ENCODE measurements at regions not wholly inside any gene's neighbourhood (a gene's known extent, or its start where the extent isn't known, plus 50 kb on each side); places are given as distances from the start of the nearest gene placed in this dataset.

DNA sequence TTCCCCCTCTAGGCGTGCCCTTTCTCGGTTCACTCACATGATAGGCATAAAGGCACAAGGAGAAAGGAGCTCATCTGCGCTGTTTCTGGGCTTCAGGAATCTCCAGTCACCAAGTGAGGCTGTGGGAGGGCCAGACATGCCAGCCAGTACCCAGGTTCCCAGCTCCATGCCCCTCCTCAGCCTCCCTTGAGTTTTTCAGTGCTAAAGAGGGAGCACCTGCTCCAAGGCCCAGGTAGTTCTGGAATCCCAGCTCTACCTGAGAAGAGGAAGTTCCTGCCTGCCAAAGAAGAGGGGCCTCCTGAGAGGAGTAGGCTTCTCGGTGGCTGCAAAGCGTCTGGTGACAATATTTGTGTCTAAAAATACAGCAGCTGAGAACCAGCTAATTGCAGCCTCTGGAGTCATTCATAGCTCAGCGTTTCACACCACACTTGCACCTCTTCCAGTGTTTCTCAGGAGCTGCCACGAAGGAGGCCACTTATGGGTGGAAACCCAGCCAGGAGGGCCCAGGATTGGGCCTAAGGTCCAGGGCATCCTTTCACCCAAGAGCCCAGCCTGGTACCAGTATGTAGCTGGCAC, 197.4 kb downstream of the TRIM29 start:
- TF ChIP-seq, protein P1, sequence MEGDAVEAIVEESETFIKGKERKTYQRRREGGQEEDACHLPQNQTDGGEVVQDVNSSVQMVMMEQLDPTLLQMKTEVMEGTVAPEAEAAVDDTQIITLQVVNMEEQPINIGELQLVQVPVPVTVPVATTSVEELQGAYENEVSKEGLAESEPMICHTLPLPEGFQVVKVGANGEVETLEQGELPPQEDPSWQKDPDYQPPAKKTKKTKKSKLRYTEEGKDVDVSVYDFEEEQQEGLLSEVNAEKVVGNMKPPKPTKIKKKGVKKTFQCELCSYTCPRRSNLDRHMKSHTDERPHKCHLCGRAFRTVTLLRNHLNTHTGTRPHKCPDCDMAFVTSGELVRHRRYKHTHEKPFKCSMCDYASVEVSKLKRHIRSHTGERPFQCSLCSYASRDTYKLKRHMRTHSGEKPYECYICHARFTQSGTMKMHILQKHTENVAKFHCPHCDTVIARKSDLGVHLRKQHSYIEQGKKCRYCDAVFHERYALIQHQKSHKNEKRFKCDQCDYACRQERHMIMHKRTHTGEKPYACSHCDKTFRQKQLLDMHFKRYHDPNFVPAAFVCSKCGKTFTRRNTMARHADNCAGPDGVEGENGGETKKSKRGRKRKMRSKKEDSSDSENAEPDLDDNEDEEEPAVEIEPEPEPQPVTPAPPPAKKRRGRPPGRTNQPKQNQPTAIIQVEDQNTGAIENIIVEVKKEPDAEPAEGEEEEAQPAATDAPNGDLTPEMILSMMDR (IDR thresholded peaks at IDR 0.05; ENCODE audit: low read depth, low read length) = no peak
- TF ChIP-seq EZH2phosphoT487 (IDR thresholded peaks at IDR 0.05; ENCODE audit: low read depth) = no peak
